ENCODE measurements at regions not wholly inside any gene's neighbourhood (a gene's known extent, or its start where the extent isn't known, plus 50 kb on each side); places are given as distances from the start of the nearest gene placed in this dataset.

DNA sequence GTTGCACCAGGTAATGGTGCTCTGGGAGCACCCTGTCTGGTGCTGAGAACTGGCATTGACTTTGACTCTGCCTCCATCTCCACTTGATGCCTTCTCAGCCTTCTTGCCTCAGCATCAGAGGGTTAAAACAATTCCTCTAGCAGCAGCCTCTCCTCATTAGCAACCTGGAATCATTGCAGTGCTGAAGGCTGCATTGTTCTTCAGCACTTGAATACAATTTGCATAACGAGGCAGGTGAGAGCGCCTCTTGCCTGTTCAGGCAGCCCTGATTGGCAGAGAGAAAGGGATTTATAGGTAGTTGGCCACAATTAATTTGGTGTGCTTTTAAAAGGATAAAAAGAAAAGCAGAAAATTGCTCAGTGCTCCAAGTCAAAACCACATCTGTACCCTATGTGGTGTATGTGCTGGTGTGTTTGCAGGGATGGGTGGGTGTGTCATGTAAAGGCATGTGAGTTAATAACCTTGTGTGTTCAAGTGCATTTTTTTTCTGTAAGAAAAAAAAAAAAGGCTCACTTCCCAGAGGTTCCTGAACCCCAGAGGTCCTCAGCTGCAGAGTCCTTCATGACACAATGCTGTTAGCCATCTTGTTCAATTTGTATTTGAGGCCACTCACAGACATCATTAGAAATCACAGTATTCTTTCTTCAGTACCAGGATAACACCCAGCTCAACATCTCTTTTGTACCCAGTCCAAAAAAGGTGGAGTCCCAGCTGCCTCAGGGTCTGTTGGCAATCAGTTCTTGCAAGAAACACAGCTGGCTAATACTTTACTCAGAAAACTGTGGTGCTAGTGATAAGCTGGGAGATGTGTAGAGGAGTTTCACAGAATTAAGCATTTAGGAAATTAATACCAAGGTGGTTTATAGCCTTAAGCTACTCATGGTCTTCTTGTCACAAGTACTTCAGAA, 385.6 kb downstream of the GRIN2B start:
- H3K9me2 ChIP-seq, result no peaks in the 10 kb centered on the region
- H3K36me3 ChIP-seq (replicated peaks in 1 of 2; ENCODE audit: control insufficient read depth in 1 of 2, insufficient read depth in 2 of 2, low read length in 1 of 2), result no peaks in the 10 kb centered on the region
- no peaks in the 10 kb centered on the region for H3K79me2 ChIP-seq (ENCODE audit: insufficient read depth)
- no peak overlapping the region for H3K27ac ChIP-seq (ENCODE audit: low read depth in 2 of 2, low read length in 1 of 2)
- H3K9ac ChIP-seq, result no peak overlapping the region
- no peak for DNase-seq
- no peaks in the 10 kb centered on the region for H3K4me1 ChIP-seq (ENCODE audit: control insufficient read depth in 1 of 2, insufficient read depth in 2 of 2, low read depth in 1 of 2, low read length in 1 of 2)
- TF ChIP-seq MXI1 (IDR thresholded peaks at IDR 0.05; ENCODE audit: low read depth, low read length), result no peak
- no peak for TF ChIP-seq SMC3 (IDR thresholded peaks at IDR 0.05; ENCODE audit: low read depth, low read length)
- TF ChIP-seq, protein P1, sequence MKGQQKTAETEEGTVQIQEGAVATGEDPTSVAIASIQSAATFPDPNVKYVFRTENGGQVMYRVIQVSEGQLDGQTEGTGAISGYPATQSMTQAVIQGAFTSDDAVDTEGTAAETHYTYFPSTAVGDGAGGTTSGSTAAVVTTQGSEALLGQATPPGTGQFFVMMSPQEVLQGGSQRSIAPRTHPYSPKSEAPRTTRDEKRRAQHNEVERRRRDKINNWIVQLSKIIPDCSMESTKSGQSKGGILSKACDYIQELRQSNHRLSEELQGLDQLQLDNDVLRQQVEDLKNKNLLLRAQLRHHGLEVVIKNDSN (IDR thresholded peaks at IDR 0.05; ENCODE audit: borderline replicate concordance, low read depth), result no peak
- no peak for TF ChIP-seq RCOR1 (IDR thresholded peaks at IDR 0.05; ENCODE audit: low read length)
- TF ChIP-seq TEAD4 (IDR thresholded peaks at IDR 0.05; ENCODE audit: borderline replicate concordance, insufficient read depth), result no peak
- TF ChIP-seq, protein P2, sequence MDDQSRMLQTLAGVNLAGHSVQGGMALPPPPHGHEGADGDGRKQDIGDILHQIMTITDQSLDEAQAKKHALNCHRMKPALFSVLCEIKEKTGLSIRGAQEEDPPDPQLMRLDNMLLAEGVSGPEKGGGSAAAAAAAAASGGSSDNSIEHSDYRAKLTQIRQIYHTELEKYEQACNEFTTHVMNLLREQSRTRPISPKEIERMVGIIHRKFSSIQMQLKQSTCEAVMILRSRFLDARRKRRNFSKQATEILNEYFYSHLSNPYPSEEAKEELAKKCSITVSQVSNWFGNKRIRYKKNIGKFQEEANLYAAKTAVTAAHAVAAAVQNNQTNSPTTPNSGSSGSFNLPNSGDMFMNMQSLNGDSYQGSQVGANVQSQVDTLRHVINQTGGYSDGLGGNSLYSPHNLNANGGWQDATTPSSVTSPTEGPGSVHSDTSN (IDR thresholded peaks at IDR 0.05), result no peak
- no peak for TF ChIP-seq POLR2AphosphoS5 (IDR thresholded peaks at IDR 0.05; ENCODE audit: low read depth, low read length)
- no peak for TF ChIP-seq RXRA (IDR thresholded peaks at IDR 0.05; ENCODE audit: borderline replicate concordance, low read depth)
- no peak for TF ChIP-seq EZH2phosphoT487 (IDR thresholded peaks at IDR 0.05; ENCODE audit: borderline replicate concordance, low read depth)
- TF ChIP-seq, protein P3, sequence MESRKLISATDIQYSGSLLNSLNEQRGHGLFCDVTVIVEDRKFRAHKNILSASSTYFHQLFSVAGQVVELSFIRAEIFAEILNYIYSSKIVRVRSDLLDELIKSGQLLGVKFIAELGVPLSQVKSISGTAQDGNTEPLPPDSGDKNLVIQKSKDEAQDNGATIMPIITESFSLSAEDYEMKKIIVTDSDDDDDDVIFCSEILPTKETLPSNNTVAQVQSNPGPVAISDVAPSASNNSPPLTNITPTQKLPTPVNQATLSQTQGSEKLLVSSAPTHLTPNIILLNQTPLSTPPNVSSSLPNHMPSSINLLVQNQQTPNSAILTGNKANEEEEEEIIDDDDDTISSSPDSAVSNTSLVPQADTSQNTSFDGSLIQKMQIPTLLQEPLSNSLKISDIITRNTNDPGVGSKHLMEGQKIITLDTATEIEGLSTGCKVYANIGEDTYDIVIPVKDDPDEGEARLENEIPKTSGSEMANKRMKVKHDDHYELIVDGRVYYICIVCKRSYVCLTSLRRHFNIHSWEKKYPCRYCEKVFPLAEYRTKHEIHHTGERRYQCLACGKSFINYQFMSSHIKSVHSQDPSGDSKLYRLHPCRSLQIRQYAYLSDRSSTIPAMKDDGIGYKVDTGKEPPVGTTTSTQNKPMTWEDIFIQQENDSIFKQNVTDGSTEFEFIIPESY (IDR thresholded peaks at IDR 0.05; ENCODE audit: borderline replicate concordance, low read depth), result no peak
- no peak for TF ChIP-seq EP300 (IDR thresholded peaks at IDR 0.05; ENCODE audit: borderline replicate concordance in 1 of 2, low read depth in 1 of 2, low read length in 1 of 2)
- no peak overlapping the region for H2AFZ ChIP-seq (ENCODE audit: low read depth)
- H3K4me3 ChIP-seq (ENCODE audit: low read depth in 2 of 2, low read length in 1 of 2), result no peak overlapping the region
- H3K9me3 ChIP-seq, result no peaks in the 10 kb centered on the region
- no peaks in the 10 kb centered on the region for H4K20me1 ChIP-seq (ENCODE audit: insufficient read depth)
- POLR2A ChIA-PET, result no interaction called here
- 42% methylated on average over 2 of the region's 2 CpGs for whole genome bisulfite sequencing (ENCODE audit: low lambda C conversion rate)
- no peak overlapping the region for H3K4me2 ChIP-seq
- no peaks in the 10 kb centered on the region for H3F3A ChIP-seq (replicated peaks; ENCODE audit: insufficient read depth)
- H3K27me3 ChIP-seq (ENCODE audit: insufficient read depth), result no peaks in the 10 kb centered on the region
- CTCF ChIA-PET, result interaction anchor here (0.8 to 0.9 kb wide), 2 partner anchors 60 to 234 kb away, joined by 4 read pairs; no protein-coding TSS in a partner anchor

All from SK-N-SH (cell line).